Lower lobe of right lung (tissue), 2 donors: ENCODE measurements at regions not wholly inside any gene's neighbourhood (a gene's known extent, or its start where the extent isn't known, plus 50 kb on each side); places are given as distances from the start of the nearest gene placed in this dataset.

Source experiments
- ATAC-seq, 2 donors: fragments of 200-7000 bp; cut with Tn5 transposase; one replicate each; pipeline ENCODE4 v1.9.1; 2020 to 2022; ENCODE audit warnings: mild to moderate bottlenecking in 2 of 2, moderate library complexity in 2 of 2
- DNase-seq: peaks from one replicate; pipeline ENCODE4 v3.0.0-alpha.2; 2020
- H3K27ac ChIP-seq: fragments of 200-600 bp; one replicate; pipeline ENCODE4 v1.8.0; 2022
- H3K27me3 ChIP-seq: fragments of 200-600 bp; one replicate; pipeline ENCODE4 v1.8.0; 2022; ENCODE audit warnings: low read depth
- H3K36me3 ChIP-seq: fragments of 200-600 bp; one replicate; pipeline ENCODE4 v1.8.0; 2022; ENCODE audit warnings: mild to moderate bottlenecking
- H3K4me1 ChIP-seq: fragments of 200-600 bp; one replicate; pipeline ENCODE4 v1.8.0; 2022
- H3K4me3 ChIP-seq: fragments of 200-600 bp; one replicate; pipeline ENCODE4 v1.8.0; 2022; ENCODE audit warnings: mild to moderate bottlenecking
- H3K9me3 ChIP-seq: fragments of 200-600 bp; one replicate; pipeline ENCODE4 v1.8.0; 2022
- CTCF ChIP-seq: fragments of 200-600 bp; IDR thresholded peaks from one replicate; pipeline ENCODE4 v1.8.0; 2022; ENCODE audit warnings: antibody characterized with exemption, mild to moderate bottlenecking
- intact Hi-C: fragments of 100-400 bp; cut with DNase I; formaldehyde crosslinking; loops from one replicate; pipeline ENCODE4 v1.11.0; 2022
- donor health status: DM: no; HTN: yes; CAD: no; lungs with severe emphysema.

- Histone ChIP-seq H3K4me3 (no peak overlapping the region), H3K4me1 (peaks cover 18% of the 10 kb centered on the region), H3K9me3 (no peaks in the 10 kb centered on the region), H3K27me3 (no peaks in the 10 kb centered on the region), H3K27ac (no peak overlapping the region), H3K36me3 (no peaks in the 10 kb centered on the region)
- ATAC-seq (no peak), DNase-seq (no peak)
- intact Hi-C loops, result no loop called here
- TF ChIP-seq CTCF, result no peak
Observed at GRCh38 chr10:88094795-88095194, 231.4 kb downstream of the PTEN start.

GRCh38 chr10:88095223-88095721 lies 231.8 kb downstream of the PTEN start:
- no peak overlapping the region for H3K27ac ChIP-seq
- ATAC-seq (no peak), DNase-seq (no peak)
- no peak overlapping the region for H3K4me3 ChIP-seq
- no peaks in the 10 kb centered on the region for H3K36me3 ChIP-seq
- TF ChIP-seq CTCF, result no peak
- no peaks in the 10 kb centered on the region for H3K9me3 ChIP-seq
- intact Hi-C loops, result no loop called here
- H3K27me3 ChIP-seq, result no peaks in the 10 kb centered on the region
- H3K4me1 ChIP-seq, result peaks cover 18% of the 10 kb centered on the region

GRCh38 chr10:88095778-88096431 lies 232.5 kb downstream of the PTEN start:
- intact Hi-C loops, result no loop called here
- Histone ChIP-seq H3K27ac (no peak overlapping the region), H3K4me1 (peaks cover 13% of the 10 kb centered on the region), H3K36me3 (no peaks in the 10 kb centered on the region), H3K27me3 (no peaks in the 10 kb centered on the region), H3K9me3 (no peaks in the 10 kb centered on the region), H3K4me3 (no peak overlapping the region)
- ATAC-seq (no peak), DNase-seq (no peak)
- no peak for TF ChIP-seq CTCF

- Histone ChIP-seq H3K27me3 (no peaks in the 10 kb centered on the region), H3K4me1 (peaks cover 6% of the 10 kb centered on the region), H3K27ac (no peak overlapping the region), H3K4me3 (no peak overlapping the region), H3K9me3 (no peaks in the 10 kb centered on the region), H3K36me3 (no peaks in the 10 kb centered on the region)
- ATAC-seq (peak; percentile 28 to 45), DNase-seq (no peak)
- intact Hi-C loops, result no loop called here
- no peak for TF ChIP-seq CTCF
Observed at GRCh38 chr10:88097092-88097516, 233.7 kb downstream of the PTEN start.

- Histone ChIP-seq H3K4me3 (no peak overlapping the region), H3K27me3 (no peaks in the 10 kb centered on the region), H3K4me1 (peaks cover 1% of the 10 kb centered on the region), H3K36me3 (no peaks in the 10 kb centered on the region), H3K9me3 (no peaks in the 10 kb centered on the region), H3K27ac (no peak overlapping the region)
- no peak for TF ChIP-seq CTCF
- ATAC-seq (peak; percentile 23 to 37), DNase-seq (no peak)
- intact Hi-C loops, result no loop called here
Observed at GRCh38 chr10:88097536-88097935, 234.1 kb downstream of the PTEN start.
